H1 (cell line): ENCODE measurements at regions not wholly inside any gene's neighbourhood (a gene's known extent, or its start where the extent isn't known, plus 50 kb on each side); places are given as distances from the start of the nearest gene placed in this dataset.

Source experiments
- EP300 ChIP-seq, 2 experiments: IDR thresholded peaks; 1 replicate in 1 of 2; 2 replicates in 1 of 2; pipeline ENCODE4 v1.6.1; 2011 to 2012; ENCODE audit warnings: low read depth in 2 of 2, low read length in 2 of 2, mild to moderate bottlenecking in 2 of 2, borderline replicate concordance in 1 of 2, inconsistent platforms in 1 of 2, moderate library complexity in 1 of 2
- TBP ChIP-seq: IDR thresholded peaks from 2 replicates; pipeline ENCODE4 v1.6.1; 2011; ENCODE audit warnings: low read depth, low read length, improper control_type of control experiment
- TF ChIP-seq, protein P1 (sequence below), 3 experiments: IDR thresholded peaks; 1 replicate in 2 of 3; 2 replicates in 1 of 3; pipeline versions ENCODE4 v1.5.1 to v1.6.1; 2011; ENCODE audit warnings: low read length in 3 of 3, mild to moderate bottlenecking in 3 of 3, inconsistent platforms in 2 of 3, low read depth in 1 of 3, moderate library complexity in 1 of 3; ENCODE audit not compliant: insufficient read depth in 1 of 3; ENCODE audit errors: control extremely low read depth in 1 of 3
- TF ChIP-seq, protein P2 (sequence below): IDR thresholded peaks from 2 replicates; pipeline ENCODE4 v1.6.1; 2012; ENCODE audit warnings: inconsistent platforms

DNA sequence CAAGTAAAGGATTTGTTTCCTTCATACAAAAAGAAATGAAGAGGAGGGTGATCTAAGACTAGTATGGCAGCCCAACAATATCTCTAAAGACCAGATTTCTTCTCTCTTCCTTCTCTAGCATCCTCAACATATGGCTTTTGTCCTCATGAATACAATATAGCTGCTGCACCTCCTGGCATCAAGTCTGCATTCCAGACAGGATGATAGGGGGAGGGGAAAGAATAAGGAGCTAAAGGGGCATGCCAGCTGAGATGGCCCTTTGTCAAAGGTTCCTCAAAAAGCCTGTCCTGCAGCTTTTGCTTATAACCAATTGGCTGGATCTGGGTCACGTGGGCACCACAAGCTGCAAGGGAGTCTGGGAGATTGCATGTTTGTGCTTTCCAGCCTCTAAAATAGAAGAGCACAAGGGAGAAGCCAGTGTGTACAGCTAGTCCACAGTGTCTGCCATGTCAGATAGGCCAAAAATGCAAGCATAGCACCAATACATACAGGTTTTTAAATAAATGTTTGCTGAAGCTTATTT is 132.6 kb downstream of the BCOR start:
- TF ChIP-seq, protein P1, sequence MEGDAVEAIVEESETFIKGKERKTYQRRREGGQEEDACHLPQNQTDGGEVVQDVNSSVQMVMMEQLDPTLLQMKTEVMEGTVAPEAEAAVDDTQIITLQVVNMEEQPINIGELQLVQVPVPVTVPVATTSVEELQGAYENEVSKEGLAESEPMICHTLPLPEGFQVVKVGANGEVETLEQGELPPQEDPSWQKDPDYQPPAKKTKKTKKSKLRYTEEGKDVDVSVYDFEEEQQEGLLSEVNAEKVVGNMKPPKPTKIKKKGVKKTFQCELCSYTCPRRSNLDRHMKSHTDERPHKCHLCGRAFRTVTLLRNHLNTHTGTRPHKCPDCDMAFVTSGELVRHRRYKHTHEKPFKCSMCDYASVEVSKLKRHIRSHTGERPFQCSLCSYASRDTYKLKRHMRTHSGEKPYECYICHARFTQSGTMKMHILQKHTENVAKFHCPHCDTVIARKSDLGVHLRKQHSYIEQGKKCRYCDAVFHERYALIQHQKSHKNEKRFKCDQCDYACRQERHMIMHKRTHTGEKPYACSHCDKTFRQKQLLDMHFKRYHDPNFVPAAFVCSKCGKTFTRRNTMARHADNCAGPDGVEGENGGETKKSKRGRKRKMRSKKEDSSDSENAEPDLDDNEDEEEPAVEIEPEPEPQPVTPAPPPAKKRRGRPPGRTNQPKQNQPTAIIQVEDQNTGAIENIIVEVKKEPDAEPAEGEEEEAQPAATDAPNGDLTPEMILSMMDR (IDR thresholded peaks at IDR 0.05; ENCODE audit: control extremely low read depth in 1 of 3, insufficient read depth in 1 of 3, low read depth in 1 of 3, low read length in 3 of 3) = no peak
- TF ChIP-seq EP300 (IDR thresholded peaks at IDR 0.05; ENCODE audit: borderline replicate concordance in 1 of 2, low read depth in 2 of 2, low read length in 2 of 2) (no peak), TBP (no peak)
- TF ChIP-seq, protein P2, sequence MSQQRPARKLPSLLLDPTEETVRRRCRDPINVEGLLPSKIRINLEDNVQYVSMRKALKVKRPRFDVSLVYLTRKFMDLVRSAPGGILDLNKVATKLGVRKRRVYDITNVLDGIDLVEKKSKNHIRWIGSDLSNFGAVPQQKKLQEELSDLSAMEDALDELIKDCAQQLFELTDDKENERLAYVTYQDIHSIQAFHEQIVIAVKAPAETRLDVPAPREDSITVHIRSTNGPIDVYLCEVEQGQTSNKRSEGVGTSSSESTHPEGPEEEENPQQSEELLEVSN = no peak
